ENCODE measurements at regions not wholly inside any gene's neighbourhood (a gene's known extent, or its start where the extent isn't known, plus 50 kb on each side); places are given as distances from the start of the nearest gene placed in this dataset.

GRCh38 chr5:63451188-63451587 is 511.1 kb downstream of the HTR1A start (continued):
- TF ChIP-seq E2F5 (CRISPR knock-in tag; IDR thresholded peaks at IDR 0.05), result no peak

- ChIA-PET POLR2A (no interaction called here), CTCF (no interaction called here)
- DNase-seq (ENCODE audit: low spot score), result no peak
Observed at GRCh38 chr5:63439537-63439936, 522.7 kb downstream of the HTR1A start.

More at GRCh38 chr5:63439537-63439936, 522.7 kb downstream of the HTR1A start:
- TF ChIP-seq CDX4 (CRISPR knock-in tag; IDR thresholded peaks at IDR 0.05; ENCODE audit: borderline replicate concordance) (no peak), ZNF281 (CRISPR knock-in tag; IDR thresholded peaks at IDR 0.05) (no peak), FOXP4 (CRISPR knock-in tag; IDR thresholded peaks at IDR 0.05) (no peak), ETV6 (CRISPR knock-in tag; IDR thresholded peaks at IDR 0.05) (no peak), ZNF425 (CRISPR knock-in tag; conservative IDR thresholded peaks at IDR 0.05) (no peak), MXD4 (CRISPR knock-in tag; IDR thresholded peaks at IDR 0.05; ENCODE audit: borderline replicate concordance) (no peak), PRRX2 (CRISPR knock-in tag; IDR thresholded peaks at IDR 0.05) (no peak), STAT6 (CRISPR knock-in tag; conservative IDR thresholded peaks at IDR 0.05; ENCODE audit: low read depth) (no peak)
- H3K4me1 Mint-ChIP-seq, result peaks cover 15% of the 10 kb centered on the region
- H3K9me3 Mint-ChIP-seq, result no peaks in the 10 kb centered on the region
- peak; percentile 87 for ATAC-seq
- H3K4me3 Mint-ChIP-seq, result no peak overlapping the region
- H3K27me3 Mint-ChIP-seq (ENCODE audit: low read depth), result no peaks in the 10 kb centered on the region
- H3K27ac Mint-ChIP-seq, result no peak overlapping the region
- H3K36me3 Mint-ChIP-seq, result no peaks in the 10 kb centered on the region
